Inferior parietal cortex (tissue), 1 donor: ENCODE measurements at regions not wholly inside any gene's neighbourhood (a gene's known extent, or its start where the extent isn't known, plus 50 kb on each side); places are given as distances from the start of the nearest gene placed in this dataset.
"Not testable (repeated sequence)": the region's sequence is repeated elsewhere in the genome, so short reads cannot be mapped to it uniquely, and the experiment has no call there.

Experiments
- DNase-seq: peaks from one replicate; pipeline ENCODE4 v3.0.0-alpha.2; 2016; ENCODE audit errors: extremely low spot score

DNA sequence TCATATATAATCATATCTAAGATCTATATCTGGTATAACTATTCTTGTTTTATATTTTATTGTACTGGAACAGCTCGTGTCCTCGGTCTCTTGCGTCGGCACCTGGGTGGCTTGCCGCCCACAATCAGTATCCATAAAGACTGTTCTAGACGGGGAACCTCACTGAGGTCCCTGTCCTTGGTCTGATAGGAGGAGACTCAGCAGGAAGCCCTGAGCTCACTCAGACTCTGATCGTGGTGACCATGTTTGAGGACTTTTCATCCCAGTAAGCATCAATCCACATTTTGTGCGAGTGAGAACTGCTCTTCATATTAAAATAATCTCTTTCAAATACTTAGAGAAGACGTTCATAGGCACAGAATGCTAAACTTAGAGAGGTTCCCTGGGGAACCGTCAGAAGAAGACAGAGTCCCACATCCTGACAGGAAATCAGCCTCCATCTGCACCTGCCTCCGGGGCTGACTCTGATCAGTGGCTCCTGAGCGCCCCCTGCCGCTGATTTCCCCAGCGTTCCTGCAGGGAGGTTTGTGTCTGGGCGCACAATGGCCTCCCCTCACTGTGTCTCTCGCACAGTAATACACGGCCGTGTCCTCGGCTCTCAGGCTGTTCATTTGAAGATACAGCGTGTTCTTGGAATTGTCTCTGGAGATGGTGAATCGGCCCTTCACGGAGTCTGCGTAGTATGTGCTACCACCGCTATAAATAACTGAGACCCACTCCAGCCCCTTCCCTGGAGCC lies 1065.9 kb downstream of the TMEM121 start:
- DNase-seq, result not testable (repeated sequence)

DNA sequence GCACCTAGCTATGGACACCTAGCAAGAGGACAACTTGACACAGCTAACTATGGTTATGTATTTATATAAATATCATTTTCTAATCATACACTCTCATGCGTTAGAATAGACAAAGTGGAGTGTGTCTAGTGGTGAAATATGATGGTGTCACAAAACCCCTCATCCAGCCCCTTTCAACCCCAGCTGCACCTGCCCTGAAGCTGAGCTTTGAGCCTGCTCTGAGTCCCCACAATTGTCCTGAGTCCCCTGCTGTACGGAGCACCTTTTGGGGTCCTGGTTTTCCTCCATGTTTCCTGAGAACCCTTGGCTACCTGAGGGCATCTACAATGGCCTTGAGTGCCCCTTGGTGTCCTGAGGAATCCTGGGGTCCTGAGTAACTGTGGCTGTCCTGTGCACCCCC lies 1072.8 kb downstream of the TMEM121 start:
- DNase-seq, result no peak

DNA sequence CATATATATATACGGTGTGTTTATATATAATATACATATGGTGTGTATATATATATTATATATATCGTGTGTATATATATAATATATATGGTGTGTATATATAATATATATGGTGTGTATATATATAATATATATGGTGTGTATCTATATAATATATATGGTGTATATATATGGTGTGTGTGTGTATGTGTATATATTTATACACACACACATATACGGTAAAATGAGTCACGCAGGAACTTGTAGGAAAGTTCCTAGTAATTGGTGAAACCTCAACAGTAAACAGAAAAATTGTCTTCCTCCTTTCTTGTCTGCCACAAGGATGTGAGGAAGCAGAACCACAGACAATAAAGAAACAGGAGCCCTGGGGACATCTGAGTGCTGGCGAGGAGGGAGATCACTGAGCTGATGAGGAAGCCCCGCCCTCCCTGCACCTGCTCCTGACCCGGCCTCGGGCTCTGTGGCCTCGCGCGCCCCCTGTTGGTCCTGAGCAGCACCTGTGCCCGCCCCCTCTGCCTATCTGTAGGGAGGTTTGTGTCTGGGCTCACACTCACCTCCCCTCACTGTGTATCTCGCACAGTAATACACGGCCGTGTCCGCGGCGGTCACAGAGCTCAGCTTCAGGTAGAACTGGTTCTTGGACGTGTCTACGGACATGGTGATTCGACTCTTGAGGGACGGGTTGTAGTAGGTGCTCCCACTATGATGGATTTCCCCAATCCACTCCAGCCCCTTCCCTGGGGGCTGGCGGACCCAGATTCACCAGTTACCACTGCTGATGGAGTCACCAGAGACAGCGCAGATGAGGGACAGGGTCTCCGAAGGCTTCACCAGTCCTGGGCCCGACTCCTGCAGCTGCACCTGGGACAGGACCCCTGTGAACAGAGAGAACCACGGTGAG lies 1079.4 kb downstream of the TMEM121 start:
- no peak for DNase-seq

DNA sequence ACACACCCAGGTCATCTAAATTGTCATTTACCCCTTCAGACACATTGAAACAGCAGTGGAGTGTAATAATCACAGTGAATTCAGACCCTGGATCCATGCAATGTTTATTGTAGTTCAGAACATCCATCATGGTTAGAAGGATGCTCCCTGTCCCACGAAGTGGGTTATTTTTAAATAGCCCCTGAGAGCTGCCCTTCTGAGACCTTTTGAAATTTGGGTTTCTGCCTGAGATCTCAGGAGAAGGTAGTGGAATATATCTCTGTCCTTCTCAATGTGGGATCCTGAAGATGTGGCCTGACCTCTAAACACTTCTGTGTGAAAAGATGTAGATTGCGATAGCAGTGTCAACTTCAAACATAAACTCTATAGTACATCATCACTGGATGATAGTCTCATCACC lies 1080.6 kb downstream of the TMEM121 start:
- DNase-seq, result no peak

DNA sequence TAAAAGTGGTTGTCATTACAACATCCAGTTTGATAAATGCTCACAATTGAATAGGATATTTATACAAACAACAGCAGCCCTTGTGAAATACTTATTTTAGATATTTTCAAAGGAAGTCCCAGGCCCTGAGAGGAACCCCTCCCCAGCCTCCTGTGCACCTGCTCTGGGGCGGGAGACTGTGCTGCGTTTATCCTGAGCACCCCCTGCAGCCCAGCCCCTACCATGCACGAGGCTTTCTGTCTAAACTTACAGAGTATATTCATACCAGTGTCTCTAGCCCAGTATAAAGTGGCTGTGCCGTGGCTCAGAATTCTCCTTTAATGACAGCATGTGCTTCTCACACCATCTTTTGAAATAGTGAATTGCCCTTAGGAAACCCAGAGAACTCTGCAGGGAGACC lies 1084.3 kb downstream of the TMEM121 start:
- no peak for DNase-seq

DNA sequence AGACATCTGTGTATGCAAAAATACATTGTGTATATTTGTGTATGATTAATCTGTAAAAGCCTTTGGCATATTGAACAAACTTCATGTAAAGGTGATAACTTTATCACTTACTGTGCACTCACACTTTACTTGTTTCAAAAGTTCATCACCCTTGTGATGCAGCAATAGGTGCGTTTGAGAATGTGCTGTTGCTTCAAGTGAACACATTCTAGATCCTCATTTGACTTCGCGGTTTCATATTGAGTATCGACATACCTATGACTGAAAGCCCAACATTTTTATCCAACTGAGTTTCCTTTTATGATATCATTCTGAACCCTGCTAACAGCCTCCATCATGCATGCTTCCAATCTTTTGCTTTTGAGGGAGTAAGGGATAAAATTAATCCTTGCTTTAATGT lies 1086.9 kb downstream of the TMEM121 start:
- no peak for DNase-seq

DNA sequence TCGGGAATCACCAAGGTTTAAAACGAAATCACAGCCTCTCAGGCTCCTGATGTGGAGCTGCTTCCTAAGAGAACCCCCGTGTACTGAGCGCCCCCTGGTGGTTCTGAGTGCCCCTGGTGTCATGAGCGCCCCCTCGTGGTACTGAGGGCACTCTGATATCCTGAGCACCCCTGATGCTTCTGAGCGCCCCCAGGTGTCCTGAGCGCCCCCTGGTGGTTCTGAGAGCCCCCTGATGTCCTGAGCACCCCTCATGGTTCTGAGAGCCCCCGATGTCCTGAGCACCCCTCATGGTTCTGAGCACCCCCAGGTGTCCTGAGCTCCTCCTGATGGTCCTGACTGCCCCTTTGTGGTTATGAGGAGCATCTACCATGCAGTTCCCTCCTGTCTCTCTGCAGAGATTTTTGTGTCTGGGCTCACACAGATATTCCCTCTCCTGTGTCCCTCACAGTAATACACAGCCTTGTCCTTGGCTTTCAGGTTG lies 1092.1 kb downstream of the TMEM121 start:
- DNase-seq, result not testable (repeated sequence)

DNA sequence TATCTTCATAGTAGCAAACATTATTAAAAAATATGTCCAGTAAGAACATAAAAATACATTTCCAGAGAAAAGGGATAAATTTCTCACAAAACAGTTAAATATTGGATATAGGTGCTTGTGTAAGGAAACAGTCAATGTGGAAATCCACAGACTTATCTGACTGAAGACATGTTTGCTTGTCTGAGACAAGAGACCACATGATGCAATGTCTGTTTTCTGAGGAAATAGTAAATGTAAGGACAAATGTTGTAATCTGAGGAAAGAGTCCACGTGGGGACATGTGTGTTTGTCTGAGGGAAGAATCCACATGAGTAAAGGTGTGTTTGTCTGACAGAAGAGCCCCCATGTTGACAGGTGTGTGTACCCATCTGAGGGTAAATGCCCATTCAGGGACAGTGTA lies 1093.2 kb downstream of the TMEM121 start:
- DNase-seq, result no peak

DNA sequence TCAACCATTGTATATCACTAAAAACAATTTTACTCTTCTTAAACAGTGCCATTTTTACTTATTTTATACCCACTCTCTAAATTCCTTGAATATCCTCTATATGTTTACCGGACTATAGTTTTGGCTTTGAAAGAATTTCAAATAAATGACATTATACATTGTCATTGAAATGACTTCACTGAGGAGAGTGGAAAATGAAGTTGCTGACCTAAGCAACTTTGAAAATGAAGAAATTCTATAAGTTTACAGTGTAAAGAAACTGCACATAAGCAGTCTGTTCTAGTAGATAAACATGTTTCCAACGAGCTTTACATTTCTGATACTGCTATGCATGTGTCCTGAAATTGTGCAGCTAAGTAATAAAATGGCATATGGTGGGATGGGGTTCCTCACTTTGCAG lies 1094.0 kb downstream of the TMEM121 start:
- DNase-seq, result no peak

DNA sequence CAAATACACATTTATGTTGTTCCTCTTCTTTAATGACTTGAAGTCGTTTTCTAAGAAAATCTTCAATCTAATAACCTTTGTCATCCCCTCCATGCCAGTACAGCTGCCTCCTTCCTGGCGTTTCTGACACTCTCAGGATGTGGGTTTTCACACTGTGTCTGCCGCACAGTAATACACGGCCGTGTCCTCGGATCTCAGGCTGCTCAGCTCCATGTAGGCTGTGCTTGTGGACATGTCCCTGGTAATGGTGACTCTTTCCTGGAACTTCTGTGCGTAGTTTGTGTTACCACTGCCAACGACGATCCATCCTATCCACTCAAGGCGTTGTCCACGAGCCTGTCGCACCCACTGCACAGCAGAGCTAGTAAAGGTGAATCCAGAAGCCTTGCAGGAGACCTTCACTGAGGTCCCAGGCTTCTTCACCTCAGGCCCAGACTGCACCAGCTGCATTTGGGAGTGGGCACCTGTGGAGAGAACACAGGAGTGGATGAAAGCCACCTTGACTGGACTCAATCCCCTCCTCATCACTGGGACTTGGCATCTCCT lies 1095.9 kb downstream of the TMEM121 start:
- DNase-seq, result no peak

DNA sequence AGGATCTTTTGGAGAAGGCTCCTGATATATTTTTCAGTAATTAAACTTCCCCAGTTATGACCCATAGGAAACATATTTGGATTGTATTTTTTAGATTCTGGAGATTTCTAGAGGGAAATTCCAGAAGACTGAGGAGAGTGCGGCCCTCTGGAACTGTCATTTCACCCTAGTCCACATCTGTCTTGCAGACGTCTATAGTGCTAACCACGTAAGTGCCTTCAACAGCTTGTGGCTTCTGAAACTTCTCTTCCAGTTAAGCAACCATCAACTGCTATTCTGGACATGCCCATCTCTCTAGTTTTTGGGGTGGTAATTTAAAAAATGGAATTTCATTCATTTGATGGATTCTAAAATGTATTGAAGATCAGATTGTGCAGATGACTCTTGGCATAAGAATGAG lies 1098.8 kb downstream of the TMEM121 start:
- no peak for DNase-seq

DNA sequence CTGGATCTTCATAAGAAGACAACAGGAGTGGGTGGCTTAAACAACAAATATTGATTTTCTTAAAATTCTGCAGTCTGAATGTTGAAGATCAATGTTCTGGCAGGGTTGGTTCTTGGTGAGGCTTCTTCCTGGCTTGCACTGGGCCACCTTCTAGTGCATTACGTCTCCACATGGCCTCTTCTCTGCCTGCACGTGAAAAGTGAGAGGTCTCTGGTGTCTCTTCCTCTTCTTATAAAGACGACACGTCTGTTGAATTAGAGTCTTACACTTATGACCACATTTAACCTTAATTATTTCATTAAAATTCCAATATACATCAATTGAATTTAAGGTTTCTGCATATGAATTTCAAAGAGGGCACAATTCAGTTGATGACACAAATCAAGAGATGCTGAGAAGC lies 1100.1 kb downstream of the TMEM121 start:
- not testable (repeated sequence) for DNase-seq

DNA sequence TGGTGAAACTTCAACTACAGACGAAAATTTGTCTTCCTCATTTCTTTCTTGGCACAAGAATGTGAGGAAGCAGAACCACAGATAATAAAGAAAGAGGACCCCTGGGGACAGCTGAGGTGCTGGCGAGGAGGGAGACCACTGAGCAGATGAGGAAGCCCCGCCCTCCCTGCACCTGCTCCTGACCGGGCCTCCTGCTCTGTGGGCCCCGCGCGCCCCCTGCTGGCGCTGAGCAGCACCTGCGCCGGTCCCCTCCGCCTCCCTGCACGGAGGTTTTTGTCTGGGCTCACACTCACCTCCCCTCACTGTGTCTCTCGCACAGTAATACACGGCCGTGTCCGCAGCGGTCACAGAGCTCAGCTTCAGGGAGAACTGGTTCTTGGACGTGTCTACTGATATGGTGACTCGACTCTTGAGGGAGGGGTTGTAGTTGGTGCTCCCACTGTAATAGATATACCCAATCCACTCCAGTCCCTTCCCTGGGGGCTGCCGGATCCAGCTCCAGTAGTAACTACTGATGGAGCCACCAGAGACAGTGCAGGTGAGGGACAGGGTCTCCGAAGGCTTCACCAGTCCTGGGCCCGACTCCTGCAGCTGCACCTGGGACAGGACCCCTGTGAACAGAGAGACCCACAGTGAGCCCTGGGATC lies 1100.7 kb downstream of the TMEM121 start:
- not testable (repeated sequence) for DNase-seq

DNA sequence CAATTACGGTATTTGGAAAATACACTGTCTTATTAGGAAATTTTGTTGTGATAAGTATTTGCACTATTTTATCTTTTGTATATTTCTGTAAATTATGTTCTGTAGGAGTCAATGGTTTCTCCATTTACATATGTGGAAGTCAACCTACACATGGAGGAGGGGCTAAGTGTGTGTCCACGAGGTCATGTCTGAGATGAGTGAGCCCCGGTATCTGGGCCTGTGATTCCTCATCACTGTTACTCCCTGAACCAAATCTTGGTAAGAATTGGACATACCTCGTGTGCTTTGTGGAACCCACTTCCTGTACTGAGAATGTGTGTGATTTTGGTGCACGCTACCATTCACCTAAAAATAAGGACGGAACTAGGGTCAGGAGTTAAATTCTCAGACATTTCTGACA lies 1105.5 kb downstream of the TMEM121 start:
- DNase-seq, result no peak

DNA sequence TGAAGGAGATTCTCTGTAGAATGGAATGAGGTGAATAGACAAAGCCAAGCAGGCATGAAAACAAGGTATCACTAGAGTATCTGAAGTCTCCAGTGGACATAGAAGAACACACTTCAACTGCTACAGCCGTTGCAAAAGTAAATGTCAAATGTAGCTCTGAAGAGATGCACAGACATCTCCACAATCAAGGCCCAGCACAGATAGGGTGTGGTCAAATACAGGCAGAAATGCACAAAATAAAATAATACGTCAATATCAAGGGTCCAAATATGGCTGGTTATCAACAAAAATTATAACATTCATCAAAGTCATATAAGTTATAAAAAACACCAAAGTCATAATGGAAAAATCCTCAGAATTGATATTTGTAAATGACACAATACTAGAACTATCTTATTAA lies 1107.3 kb downstream of the TMEM121 start:
- DNase-seq, result no peak

DNA sequence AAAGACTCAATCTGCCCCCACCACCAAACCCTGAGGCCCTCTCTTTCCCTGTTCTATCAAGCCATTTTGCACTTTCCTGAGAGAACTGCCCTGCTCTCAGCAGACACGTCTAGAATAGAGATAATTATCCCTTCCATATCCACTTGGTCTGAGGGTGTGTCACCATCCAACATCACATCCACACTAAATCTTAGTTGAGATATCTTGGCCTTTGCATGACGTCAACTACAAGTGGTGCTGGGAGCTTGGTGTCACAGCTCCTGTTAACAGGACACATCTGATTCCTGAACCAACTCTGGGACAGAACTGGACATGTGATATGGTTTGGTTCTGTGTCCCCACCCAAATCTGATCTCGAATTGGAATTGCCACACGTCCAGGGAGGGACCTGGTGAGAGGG lies 1109.2 kb downstream of the TMEM121 start:
- no peak for DNase-seq

DNA sequence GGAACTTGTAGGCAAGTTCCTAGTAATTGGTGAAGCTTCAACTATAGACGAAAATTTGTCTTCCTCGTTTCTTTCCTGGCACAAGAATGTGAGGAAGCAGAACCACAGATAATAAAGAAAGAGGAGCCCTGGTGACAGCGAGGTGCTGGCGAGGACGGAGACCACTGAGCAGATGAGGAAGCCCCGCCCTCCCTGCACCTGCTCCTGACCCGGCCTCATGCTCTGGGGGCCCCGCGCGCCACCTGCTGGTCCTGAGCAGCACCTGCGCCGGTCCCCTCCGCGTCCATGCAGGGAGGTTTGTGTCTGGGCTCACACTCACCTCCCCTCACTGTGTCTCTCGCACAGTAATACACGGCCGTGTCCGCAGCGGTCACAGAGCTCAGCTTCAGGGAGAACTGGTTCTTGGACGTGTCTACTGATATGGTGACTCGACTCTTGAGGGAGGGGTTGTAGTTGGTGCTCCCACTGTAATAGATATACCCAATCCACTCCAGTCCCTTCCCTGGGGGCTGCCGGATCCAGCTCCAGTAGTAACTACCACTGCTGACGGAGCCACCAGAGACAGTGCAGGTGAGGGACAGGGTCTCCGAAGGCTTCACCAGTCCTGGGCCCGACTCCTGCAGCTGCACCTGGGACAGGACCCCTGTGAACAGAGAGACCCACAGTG lies 1112.5 kb downstream of the TMEM121 start:
- not testable (repeated sequence) for DNase-seq

DNA sequence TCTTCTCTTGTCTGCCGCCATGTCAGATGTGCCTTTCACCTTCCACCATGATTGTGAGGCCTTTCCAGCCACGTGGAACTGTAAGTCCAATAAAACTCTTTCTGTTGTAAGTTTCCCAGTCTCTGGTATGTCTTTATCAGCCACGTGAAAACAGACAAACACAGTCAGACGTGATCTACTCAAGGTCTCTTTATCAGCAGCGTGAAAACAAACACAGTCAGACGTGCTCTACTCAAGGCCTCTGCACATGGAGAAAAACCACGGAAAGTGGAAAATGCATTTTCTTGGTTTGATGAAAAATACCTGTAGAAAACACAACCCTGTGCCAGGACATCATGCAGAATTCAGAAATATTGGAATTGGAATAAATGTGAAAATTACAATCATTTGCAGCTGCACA lies 1115.7 kb downstream of the TMEM121 start:
- no peak for DNase-seq

DNA sequence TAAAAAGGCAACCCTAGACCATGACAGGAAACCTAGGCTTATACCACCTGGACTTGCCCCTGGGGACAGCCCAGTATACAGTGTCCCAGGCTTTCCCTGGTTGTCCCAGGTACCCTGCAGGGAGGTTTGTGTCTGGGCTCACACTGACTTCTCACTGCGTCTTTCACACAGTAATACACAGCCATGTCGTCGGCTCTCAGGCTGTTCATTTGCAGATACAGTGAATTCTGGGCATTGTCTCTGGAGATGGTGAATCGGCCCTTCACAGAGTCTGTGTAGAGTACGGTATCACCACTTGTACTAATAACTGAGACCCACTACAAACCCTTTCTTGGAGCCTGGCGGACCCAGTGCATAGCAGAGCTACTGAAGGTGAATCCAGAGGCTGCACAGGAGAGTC lies 1116.6 kb downstream of the TMEM121 start:
- DNase-seq, result not testable (repeated sequence)

DNA sequence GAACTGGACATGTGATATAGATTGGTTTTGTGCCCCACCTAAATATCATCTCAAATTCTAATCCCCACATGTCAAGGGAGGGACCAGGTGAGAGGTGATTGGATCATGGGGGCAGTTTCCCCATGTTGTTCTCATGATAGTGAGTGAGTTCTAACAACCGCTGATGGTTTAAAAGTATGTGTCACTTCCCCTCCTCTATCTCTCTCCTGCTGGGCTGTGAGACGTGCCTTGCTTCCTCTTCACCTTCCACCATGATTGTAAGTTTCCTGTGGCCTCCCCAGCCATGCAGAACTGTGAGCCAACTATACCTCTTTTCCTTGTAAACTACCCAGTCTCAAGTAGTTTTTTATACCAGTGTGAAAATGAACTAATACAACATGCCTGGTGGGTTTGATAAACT lies 1122.5 kb downstream of the TMEM121 start:
- DNase-seq, result not testable (repeated sequence)

DNA sequence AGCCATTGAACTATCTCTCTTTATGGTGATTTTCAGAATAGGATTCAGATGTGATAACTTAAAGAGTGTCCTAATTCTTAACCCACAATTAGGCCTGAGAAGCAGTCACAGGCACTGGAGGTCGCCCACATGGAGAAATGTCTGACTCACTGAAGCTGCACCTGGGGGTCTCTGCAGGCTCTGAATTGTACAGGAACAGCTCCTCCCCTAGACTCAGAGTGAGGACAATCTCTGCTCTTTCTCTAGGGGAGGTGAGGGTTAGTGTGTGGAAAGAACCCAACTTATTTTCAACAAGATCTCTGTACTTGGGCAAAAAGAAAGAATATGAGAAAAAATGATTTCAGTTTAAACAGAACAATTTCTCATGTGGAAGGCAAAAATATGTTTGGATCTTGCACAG lies 1124.6 kb downstream of the TMEM121 start:
- DNase-seq, result no peak

DNA sequence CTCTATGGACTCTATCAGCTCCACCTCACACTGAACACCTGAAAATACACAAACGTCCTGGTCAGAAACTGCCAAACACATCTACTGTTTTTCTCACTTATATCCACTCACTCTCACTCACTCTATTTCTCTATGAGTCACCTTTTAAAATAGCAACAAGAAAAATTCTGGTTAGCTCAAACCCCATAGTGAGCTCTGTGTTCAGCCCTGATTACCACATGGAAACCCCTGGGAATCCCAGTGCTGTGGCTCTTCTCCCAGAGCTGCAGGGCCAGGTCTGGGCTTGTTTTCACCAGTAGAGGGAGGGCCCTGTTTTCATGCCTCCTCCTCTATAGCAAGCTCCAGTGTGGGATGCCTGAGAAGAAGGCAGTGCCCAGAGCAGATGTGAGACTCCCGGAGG lies 1126.1 kb downstream of the TMEM121 start:
- no peak for DNase-seq
